Motor neuron (in vitro differentiated cells): ENCODE measurements at regions not wholly inside any gene's neighbourhood (a gene's known extent, or its start where the extent isn't known, plus 50 kb on each side); places are given as distances from the start of the nearest gene placed in this dataset.
"Not testable (repeated sequence)": the region's sequence is repeated elsewhere in the genome, so short reads cannot be mapped to it uniquely, and the experiment has no call there.

ENCODE experiments used
- ATAC-seq, 8 experiments: fragments of 200-7000 bp; cut with Tn5 transposase; replicated peaks in 6 of 8; 2 replicates each; pipeline ENCODE4 v1.8.0; 2021; ENCODE audit warnings: mild to moderate bottlenecking in 8 of 8, moderate library complexity in 8 of 8
- H3K27ac ChIP-seq, 2 donors: fragments of 250-450 bp; sonication (Bioruptor Pico); 2 replicates each; pipeline ENCODE4 v1.9.0; 2021; ENCODE audit warnings: antibody characterized with exemption in 2 of 2, mild to moderate bottlenecking in 2 of 2, moderate library complexity in 1 of 2
- H3K4me1 ChIP-seq, 2 donors: fragments of 250-450 bp; sonication (Bioruptor Pico); replicated peaks in 1 of 2; 2 replicates each; pipeline ENCODE4 v1.6.1; 2021; ENCODE audit warnings: antibody characterized with exemption in 2 of 2, mild to moderate bottlenecking in 2 of 2, moderate library complexity in 1 of 2
- H3K4me3 ChIP-seq, 5 donors: fragments of 250-450 bp; sonication (Bioruptor Pico); 2 replicates each; pipeline ENCODE4 v1.9.0; 2021; ENCODE audit warnings: antibody characterized with exemption in 5 of 5, mild to moderate bottlenecking in 5 of 5, moderate library complexity in 4 of 5
- WGBS, 10 experiments: fragments of 450-650 bp; shearing (Covaris generic); methylation state at CpG; one replicate each; pipeline ENCODE4 v1.0.0; 2022; 5-methylcytosine and 5-hydroxymethylcytosine counted together
- in situ Hi-C, 9 experiments: fragments of 400-800 bp; cut with MboI; loops; one replicate each; pipeline ENCODE4 v1.15.0; 2021; ENCODE audit warnings: low sequenced_read_pairs in 9 of 9, low pct_unique_long_range_greater_than_20kb in 2 of 9; ENCODE audit not compliant: unreplicated experiment in 9 of 9

- peaks cover 8 to 10% of the 10 kb centered on the region in 2 donors for H3K4me1 ChIP-seq
- H3K27ac ChIP-seq, ATAC-seq, in situ Hi-C loops, H3K4me3 ChIP-seq: not testable (repeated sequence)
- 81 to 100% (median 93%) methylated on average over 1 to 8 of the region's 8 CpGs; no CpG with 5 or more reads in 1 of the 10 experiments for WGBS, 10 experiments
These were observed 310.6 kb downstream of the RPS24 start for GRCh38 chr10:78344257-78344656.

GRCh38 chr10:78345515-78345914 lies 311.9 kb downstream of the RPS24 start:
- 25 to 100% (median 80%) methylated on average over 1 to 3 of the region's 3 CpGs; no CpG with 5 or more reads in 1 of the 10 experiments for WGBS, 10 experiments
- in situ Hi-C loops, H3K27ac ChIP-seq, ATAC-seq, H3K4me3 ChIP-seq: not testable (repeated sequence)
- H3K4me1 ChIP-seq: peaks cover 17 to 23% of the 10 kb centered on the region in 2 donors

DNA sequence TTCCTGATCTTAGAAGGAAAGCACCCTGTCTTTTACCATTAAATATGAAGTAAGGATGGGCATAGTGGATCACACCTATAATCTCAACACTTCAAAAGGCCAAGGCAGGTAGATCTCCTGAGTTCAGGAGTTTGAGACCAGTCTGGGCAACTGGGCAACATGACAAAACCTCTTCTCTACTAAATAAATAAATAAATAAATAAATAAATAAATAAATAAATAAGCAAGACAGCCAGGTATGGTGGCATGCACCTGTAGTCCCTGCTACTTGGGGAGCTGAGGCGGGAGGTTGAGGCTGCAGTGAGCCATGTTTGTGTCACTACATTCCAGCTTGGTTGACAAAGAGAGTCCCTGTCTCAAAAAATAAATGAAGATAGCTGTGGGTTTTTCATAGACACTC lies 313.1 kb downstream of the RPS24 start:
- Histone ChIP-seq H3K27ac (no peak overlapping the region), H3K4me3 (no peak overlapping the region), H3K4me1 (peaks cover 26 to 35% of the 10 kb centered on the region in 2 donors)
- no peak for ATAC-seq
- in situ Hi-C loops: no loop called here
- 100% methylated on average over 1 of the region's 1 CpG; no CpG with 5 or more reads in 5 of the 10 experiments for WGBS, 10 experiments

DNA sequence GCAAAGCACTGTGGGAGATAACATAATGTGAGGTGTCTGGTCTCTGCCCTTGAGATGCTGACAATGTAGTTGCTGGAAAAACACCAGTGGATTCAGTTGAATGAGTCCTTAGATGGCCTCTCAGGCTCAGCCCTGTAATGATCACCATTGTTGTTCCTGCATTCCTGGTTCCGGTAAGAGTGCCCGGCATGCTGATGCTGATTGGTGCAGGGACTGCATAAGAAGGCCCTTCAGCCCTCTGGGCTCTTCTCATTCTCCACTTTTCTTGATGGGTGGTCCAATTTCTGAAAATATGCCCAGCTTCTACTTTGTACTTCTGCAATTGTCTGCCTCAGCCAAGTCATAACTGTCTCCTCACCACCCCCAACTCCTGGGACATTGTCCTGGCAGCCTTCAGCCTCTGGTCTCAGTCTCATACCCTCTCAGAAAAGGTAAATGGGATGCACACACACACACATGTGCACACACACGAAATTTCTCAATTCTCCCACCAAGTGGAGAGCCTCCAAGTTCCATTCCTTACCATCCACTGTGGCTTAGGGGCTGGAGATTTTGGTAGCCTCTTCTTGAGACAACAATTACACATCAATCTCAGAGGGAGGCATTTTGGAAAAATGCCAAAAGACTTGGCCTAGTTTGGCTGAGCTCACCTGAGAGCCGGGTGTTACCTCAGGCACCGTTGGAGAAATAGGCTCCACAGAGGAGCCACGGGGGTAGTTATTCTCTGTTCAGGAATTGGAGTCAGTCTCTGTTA lies 314.9 kb downstream of the RPS24 start:
- in situ Hi-C loops: no loop called here
- Histone ChIP-seq H3K27ac (no peak overlapping the region), H3K4me1 (peaks cover 27 to 33% of the 10 kb centered on the region in 2 donors), H3K4me3 (no peak overlapping the region)
- no peak for ATAC-seq
- 72 to 100% (median 80%) methylated on average over 1 to 5 of the region's 6 CpGs; no CpG with 5 or more reads in 5 of the 10 experiments for WGBS, 10 experiments

DNA sequence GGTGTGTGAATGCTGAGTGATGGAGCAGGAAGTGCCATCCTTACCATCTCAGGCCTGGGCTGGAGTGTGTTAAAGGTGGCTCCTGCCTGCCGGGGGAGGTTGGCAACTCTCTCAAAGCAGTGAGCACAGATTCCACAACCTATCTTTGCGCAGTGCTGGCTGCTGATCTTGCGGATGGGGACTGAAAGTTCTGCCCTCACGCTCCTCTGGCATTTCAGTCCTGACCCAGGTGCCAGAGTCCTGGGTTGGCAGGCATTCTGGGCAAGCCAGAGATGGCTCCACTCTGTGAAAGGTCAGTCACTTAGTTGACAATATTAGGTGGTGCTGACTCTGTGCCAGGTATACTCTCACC lies 315.5 kb downstream of the RPS24 start:
- Histone ChIP-seq H3K4me3 (no peak overlapping the region), H3K27ac (peak overlapping the region; percentile 34 to 59), H3K4me1 (peaks cover 31 to 39% of the 10 kb centered on the region in 2 donors)
- WGBS, 10 experiments: 80 to 100% (median 87%) methylated on average over 1 to 2 of the region's 4 CpGs; no CpG with 5 or more reads in 6 of the 10 experiments
- no peak for ATAC-seq
- in situ Hi-C loops: no loop called here

DNA sequence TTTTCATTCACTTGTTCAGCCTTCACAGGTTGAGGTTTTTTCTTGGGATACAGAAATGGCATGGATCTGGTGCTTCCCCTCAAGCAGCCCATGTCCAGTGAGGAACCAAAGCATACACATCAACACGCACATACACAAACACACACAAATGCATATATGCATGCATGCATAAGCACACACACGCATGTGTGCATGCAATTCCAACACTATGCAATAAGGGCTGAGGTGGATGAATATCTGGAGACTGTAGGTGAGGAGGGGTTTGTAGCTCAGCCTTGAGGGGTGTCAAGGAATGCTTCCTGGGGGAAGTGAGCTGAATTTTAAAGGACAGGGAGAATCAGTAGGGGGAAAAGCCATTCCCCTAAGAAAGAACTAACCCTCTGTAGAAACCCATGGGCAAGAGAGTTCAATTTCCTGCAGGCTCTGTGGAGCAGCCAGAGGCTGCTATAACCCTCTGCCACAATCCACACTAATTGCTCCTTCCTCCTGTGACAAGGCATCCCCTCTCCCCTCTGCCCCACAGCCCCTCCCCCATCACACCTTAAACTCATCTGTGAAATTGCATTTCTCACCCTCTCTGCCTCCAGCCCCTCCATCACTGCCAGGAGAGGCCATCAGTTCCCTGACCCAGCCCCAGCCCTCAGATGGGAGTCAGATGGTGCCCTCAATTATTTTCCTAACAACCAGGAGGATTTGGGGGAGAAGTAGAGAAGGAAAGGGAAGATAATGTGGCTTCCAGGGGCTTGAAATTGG lies 316.4 kb downstream of the RPS24 start:
- in situ Hi-C loops: no loop called here
- peak overlapping the region; percentile 34 to 59 for H3K27ac ChIP-seq
- H3K4me3 ChIP-seq: no peak overlapping the region
- WGBS, 10 experiments: 75 to 100% (median 79%) methylated on average over 1 to 2 of the region's 2 CpGs; no CpG with 5 or more reads in 7 of the 10 experiments
- H3K4me1 ChIP-seq: peaks cover 31 to 43% of the 10 kb centered on the region in 2 donors
- ATAC-seq: peak in 6 of 8 experiments; percentile 54 to 81 (median 78)

GRCh38 chr10:78351283-78351682 lies 317.6 kb downstream of the RPS24 start:
- no peak overlapping the region for H3K4me3 ChIP-seq
- 60 to 95% (median 77%) methylated on average over 1 to 6 of the region's 6 CpGs; no CpG with 5 or more reads in 2 of the 10 experiments for WGBS, 10 experiments
- H3K4me1 ChIP-seq: peaks cover 43 to 55% of the 10 kb centered on the region in 2 donors
- in situ Hi-C loops: no loop called here
- H3K27ac ChIP-seq: peak overlapping the region; percentile 34 to 59
- ATAC-seq: no peak

GRCh38 chr10:78351809-78352208 lies 318.1 kb downstream of the RPS24 start:
- Histone ChIP-seq H3K4me3 (no peak overlapping the region), H3K27ac (no peak overlapping the region), H3K4me1 (peaks cover 48 to 60% of the 10 kb centered on the region in 2 donors)
- 0 to 100% (median 80%) methylated on average over 1 to 3 of the region's 3 CpGs; no CpG with 5 or more reads in 2 of the 10 experiments for WGBS, 10 experiments
- in situ Hi-C loops: no loop called here
- ATAC-seq: no peak

DNA sequence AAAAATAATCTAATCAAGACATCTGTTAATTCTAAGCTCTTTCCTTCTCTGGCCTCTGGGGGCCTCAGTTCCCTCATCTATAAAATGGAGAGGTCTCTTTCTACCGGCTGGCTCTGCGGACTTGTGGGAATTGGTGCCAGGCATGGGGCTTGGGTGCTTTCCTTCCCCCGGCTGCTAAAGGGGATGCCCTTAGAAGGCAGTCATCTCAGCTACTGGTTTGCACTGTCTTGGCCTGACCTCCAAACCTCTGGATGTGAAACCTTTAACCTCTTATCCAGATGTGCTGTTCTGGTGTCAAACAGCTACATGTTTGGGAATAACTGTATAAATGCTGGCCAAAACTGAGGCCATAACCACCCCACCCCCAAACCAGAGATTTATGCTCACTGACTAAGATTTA lies 320.0 kb downstream of the RPS24 start:
- Histone ChIP-seq H3K4me1 (peaks cover 66 to 78% of the 10 kb centered on the region in 2 donors), H3K27ac (no peak overlapping the region), H3K4me3 (no peak overlapping the region)
- 39 to 100% (median 78%) methylated on average over 2 to 3 of the region's 3 CpGs; no CpG with 5 or more reads in 5 of the 10 experiments for WGBS, 10 experiments
- in situ Hi-C loops: no loop called here
- no peak for ATAC-seq

DNA sequence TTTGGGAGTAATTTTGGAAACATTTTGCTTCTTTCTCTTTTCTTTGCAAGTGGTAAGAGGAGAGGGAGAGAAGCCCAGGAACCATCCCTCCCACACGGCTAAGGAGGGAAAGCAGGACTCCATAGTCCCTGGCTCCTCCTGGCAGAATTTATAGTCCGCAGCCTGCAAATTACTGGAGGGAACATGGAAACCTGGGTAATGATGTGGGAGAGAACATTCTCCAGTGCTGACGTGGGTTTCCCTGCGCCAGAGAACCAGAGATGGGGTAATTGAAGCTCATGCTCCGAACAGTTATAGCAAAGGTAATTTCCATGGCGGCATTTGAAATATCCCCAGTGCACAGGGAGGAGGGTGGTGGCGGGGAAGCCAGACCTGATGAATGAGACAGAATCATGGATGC lies 320.4 kb downstream of the RPS24 start:
- WGBS, 10 experiments: 0 to 100% (median 55%) methylated on average over 1 to 5 of the region's 7 CpGs; no CpG with 5 or more reads in 2 of the 10 experiments
- ATAC-seq: no peak
- in situ Hi-C loops: no loop called here

DNA sequence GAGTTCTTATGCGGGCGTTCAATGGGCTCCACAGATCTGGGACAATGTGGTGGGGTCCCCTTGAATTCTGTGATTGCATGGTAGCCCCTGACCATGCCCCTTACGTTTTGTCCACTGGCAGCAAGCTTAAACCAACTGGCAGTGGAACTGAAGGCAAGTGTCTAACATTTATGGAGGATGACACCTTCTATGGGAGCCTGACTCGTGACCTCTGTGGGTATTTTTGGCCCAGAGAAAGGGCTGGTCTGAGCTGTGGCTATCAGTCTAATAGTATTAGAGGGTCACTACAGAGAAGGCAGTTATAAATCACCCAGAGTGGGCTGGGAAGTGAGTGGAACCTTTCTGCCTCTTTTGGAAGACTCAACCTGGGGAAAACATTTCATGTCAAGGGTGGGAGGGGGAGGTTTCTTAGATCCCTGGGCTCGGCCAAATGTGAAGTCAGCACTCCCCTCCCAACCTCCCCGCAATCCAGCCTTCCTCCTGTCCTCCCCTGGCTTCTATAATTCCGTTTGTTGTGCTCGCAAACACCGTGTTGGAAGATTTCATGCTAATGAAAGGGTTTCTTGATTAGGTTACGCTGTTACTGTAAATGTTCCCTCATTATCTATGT lies 322.7 kb downstream of the RPS24 start:
- 53 to 100% (median 85%) methylated on average over 1 to 6 of the region's 10 CpGs; no CpG with 5 or more reads in 3 of the 10 experiments for WGBS, 10 experiments
- ATAC-seq: peak in 1 of 8 experiments; percentile 2
- peaks cover 66 to 78% of the 10 kb centered on the region in 2 donors for H3K4me1 ChIP-seq
- H3K4me3 ChIP-seq: no peak overlapping the region
- H3K27ac ChIP-seq: peak overlapping the region; percentile 58 to 97
- in situ Hi-C loops: no loop called here

More for the DNA sequence above, 320.4 kb downstream of the RPS24 start:
- Histone ChIP-seq H3K4me3 (no peak overlapping the region), H3K27ac (no peak overlapping the region), H3K4me1 (peaks cover 71 to 83% of the 10 kb centered on the region in 2 donors)

DNA sequence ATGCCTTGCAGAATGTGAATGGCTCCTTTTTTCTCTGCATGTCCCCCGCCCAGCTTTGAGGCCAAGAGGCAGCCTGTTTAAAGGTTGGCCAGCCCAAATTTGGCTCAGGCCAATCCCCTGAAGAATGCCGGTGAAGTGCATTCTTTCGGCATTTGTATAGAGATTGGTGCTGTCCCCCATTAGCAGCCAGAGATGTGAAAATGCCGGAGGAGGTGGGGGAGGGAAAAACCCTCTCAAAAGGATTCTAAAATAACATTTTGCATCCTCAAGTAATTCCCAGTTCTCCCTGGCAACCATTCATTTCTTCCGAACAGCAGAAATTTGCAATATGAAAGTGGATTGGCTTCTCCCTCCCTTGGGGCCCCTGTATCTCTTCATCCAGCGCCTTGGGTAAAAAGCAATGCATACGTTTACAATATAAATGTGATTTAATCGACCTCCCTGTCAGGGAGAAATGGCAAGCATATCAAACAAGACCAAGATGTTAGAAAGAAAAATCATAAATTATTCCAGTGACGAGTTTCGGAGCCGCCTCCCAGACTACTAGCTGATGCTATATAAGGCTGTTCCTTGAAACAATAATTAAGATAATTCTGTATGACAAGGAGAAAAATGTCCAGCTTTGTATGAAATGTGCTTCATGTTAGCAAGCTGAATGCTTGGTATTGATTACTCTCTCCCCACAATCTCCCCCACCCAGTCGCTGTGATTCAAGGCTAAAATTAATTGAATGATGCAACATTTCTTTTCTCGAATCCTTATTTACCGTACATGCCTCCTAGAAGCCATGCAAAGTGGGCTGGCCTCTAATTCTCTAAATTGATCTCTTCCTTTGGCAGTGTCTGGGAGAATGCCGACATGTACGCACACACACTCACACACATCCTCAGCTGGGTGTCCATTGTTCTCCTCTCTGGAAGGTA lies 323.7 kb downstream of the RPS24 start:
- WGBS, 10 experiments: 12 to 71% (median 22%) methylated on average over 2 to 11 of the region's 16 CpGs
- Histone ChIP-seq H3K27ac (peak overlapping the region; percentile 91 to 97), H3K4me3 (peak overlapping the region in 1 of 5 donors; percentile 6), H3K4me1 (peaks cover 64 to 74% of the 10 kb centered on the region in 2 donors)
- in situ Hi-C loops: no loop called here
- ATAC-seq: peak; percentile 62 to 87 (median 78)
